ENCODE measurements at regions not wholly inside any gene's neighbourhood (a gene's known extent, or its start where the extent isn't known, plus 50 kb on each side); places are given as distances from the start of the nearest gene placed in this dataset.

DNA sequence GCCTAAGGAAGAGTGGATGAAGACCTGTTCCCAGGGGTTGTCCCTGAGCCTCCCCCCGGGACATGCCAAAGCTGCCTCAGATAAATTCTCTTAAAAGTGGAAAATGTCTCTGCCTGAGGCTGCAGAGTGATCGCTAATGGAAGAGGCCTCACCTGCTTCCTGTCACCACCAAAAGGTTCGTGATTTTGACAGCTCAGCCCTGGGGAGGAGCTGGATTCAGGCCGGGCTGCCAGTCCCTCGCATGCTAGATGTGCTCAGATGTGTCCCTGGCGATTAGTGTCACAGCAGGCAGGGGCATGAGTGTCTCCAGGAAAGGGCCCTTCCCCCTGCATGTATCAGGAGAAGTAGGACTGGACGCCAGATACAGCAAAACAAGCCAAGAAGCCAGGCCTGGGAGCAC lies 626.5 kb downstream of the UQCRFS1 start:
- Histone ChIP-seq H3K4me1 (no peaks in the 10 kb centered on the region), H3K27ac (replicated peaks) (no peak overlapping the region), H3K27me3 (ENCODE audit: low read depth) (peaks cover 14% of the 10 kb centered on the region), H3K4me3 (no peak overlapping the region), H3K36me3 (no peaks in the 10 kb centered on the region), H3K9me3 (replicated peaks) (no peaks in the 10 kb centered on the region)
- intact Hi-C loops (cut with micrococcal nuclease): no loop called here
- TF ChIP-seq, protein P1, sequence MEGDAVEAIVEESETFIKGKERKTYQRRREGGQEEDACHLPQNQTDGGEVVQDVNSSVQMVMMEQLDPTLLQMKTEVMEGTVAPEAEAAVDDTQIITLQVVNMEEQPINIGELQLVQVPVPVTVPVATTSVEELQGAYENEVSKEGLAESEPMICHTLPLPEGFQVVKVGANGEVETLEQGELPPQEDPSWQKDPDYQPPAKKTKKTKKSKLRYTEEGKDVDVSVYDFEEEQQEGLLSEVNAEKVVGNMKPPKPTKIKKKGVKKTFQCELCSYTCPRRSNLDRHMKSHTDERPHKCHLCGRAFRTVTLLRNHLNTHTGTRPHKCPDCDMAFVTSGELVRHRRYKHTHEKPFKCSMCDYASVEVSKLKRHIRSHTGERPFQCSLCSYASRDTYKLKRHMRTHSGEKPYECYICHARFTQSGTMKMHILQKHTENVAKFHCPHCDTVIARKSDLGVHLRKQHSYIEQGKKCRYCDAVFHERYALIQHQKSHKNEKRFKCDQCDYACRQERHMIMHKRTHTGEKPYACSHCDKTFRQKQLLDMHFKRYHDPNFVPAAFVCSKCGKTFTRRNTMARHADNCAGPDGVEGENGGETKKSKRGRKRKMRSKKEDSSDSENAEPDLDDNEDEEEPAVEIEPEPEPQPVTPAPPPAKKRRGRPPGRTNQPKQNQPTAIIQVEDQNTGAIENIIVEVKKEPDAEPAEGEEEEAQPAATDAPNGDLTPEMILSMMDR (IDR thresholded peaks at IDR 0.05; ENCODE audit: borderline replicate concordance): no peak
- DNase-seq: no peak

DNA sequence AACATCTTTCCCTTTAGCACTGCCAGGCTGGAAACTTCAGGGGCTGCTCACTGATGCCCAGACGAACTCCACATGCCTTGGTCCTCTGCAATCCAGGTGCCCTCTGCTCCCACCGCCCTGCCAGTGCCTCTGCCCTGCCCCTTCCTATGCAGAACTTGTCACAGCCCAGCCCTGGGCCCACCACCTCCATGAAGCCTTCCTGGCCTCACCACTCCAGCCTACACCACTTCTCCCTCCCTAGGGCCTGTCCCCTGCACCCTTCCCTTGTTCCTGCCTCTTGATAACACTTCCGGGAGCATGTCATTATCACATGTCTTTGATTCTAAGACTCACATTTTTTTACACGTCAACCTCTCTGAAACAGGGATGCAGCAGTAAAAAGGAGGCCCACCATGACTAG lies 627.2 kb downstream of the UQCRFS1 start:
- Histone ChIP-seq H3K4me3 (no peak overlapping the region), H3K9me3 (replicated peaks) (no peaks in the 10 kb centered on the region), H3K27me3 (ENCODE audit: low read depth) (peaks cover 20% of the 10 kb centered on the region), H3K27ac (replicated peaks) (no peak overlapping the region), H3K4me1 (no peaks in the 10 kb centered on the region), H3K36me3 (no peaks in the 10 kb centered on the region)
- intact Hi-C loops (cut with micrococcal nuclease): no loop called here
- TF ChIP-seq, protein P1 (IDR thresholded peaks at IDR 0.05; ENCODE audit: borderline replicate concordance): no peak
- no peak for DNase-seq

DNA sequence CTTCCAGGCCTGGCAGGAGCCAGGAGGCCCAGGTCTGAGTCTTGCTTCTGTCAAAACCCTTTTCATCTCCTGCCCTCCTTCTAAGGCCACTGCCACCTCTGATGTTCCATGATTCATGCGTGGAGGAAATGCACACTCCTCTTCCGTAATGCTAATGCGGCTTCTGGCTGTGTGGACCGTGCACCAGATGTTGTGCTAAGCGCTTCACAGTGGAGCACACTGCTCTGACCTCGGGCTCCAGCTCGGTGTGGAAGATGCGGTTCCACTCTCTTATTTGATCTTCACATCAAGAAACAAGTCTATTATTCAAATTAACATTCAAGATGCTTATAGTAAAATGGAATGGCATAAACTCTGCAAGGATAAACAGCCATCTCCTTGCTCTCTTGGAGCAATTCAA lies 629.2 kb downstream of the UQCRFS1 start:
- TF ChIP-seq, protein P1 (IDR thresholded peaks at IDR 0.05; ENCODE audit: borderline replicate concordance): no peak

DNA sequence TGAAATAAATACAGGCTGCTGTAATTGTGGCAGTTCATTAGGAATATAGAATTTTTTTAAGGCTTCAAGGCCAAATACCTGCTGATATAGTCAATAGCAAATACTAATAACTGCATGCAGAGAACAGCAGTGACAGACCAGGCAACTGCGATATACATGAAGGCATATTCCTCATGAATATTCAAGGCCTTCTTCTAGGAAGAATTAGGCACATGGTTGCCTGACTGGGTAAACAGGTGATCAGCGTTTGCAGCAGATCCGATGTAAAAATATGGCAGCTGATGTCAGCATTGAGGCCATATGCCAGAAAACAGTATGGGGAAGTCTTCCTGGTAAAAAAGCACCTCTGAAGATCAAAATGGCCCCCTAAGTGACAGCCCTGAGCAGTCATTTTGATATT lies 629.7 kb downstream of the UQCRFS1 start:
- TF ChIP-seq, protein P1 (IDR thresholded peaks at IDR 0.05; ENCODE audit: borderline replicate concordance): no peak
- intact Hi-C loops (cut with micrococcal nuclease): no loop called here
- Histone ChIP-seq H3K4me1 (no peaks in the 10 kb centered on the region), H3K27ac (replicated peaks) (no peak overlapping the region), H3K9me3 (replicated peaks) (no peaks in the 10 kb centered on the region), H3K36me3 (no peaks in the 10 kb centered on the region), H3K4me3 (no peak overlapping the region), H3K27me3 (ENCODE audit: low read depth) (peaks cover 43% of the 10 kb centered on the region)
- no peak for DNase-seq

More for the DNA sequence above, 629.2 kb downstream of the UQCRFS1 start:
- Histone ChIP-seq H3K4me1 (no peaks in the 10 kb centered on the region), H3K27ac (replicated peaks) (no peak overlapping the region), H3K4me3 (no peak overlapping the region), H3K27me3 (ENCODE audit: low read depth) (peaks cover 41% of the 10 kb centered on the region), H3K9me3 (replicated peaks) (no peaks in the 10 kb centered on the region), H3K36me3 (no peaks in the 10 kb centered on the region)
- DNase-seq: no peak
- intact Hi-C loops (cut with micrococcal nuclease): no loop called here

DNA sequence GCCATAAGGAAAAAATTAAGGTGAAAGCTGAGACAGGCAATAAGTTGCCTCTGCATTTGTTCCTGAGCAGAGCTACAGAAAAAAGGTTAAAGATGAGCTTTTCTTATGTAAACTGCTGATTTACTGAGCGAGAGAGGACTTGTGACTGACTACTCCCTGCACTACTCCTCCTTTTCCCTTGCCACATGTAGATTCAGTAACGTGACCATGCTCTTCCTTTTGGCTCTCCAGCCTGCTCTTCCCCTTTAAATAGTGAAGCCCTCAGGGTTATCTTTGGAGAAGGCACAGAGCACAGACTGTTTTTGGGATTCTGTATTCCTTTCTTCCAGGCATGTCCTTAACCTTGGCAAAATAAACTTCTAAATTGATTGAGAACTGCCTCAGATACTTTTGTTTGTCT lies 630.2 kb downstream of the UQCRFS1 start:
- no peaks in the 10 kb centered on the region for H3K9me3 ChIP-seq (replicated peaks)
- TF ChIP-seq, protein P1 (IDR thresholded peaks at IDR 0.05; ENCODE audit: borderline replicate concordance): no peak
- H3K4me1 ChIP-seq: no peaks in the 10 kb centered on the region
- no peak overlapping the region for H3K4me3 ChIP-seq
- peaks cover 42% of the 10 kb centered on the region for H3K27me3 ChIP-seq (ENCODE audit: low read depth)
- no peak for DNase-seq
- no peak overlapping the region for H3K27ac ChIP-seq (replicated peaks)
- intact Hi-C loops (cut with micrococcal nuclease): no loop called here
- no peaks in the 10 kb centered on the region for H3K36me3 ChIP-seq

DNA sequence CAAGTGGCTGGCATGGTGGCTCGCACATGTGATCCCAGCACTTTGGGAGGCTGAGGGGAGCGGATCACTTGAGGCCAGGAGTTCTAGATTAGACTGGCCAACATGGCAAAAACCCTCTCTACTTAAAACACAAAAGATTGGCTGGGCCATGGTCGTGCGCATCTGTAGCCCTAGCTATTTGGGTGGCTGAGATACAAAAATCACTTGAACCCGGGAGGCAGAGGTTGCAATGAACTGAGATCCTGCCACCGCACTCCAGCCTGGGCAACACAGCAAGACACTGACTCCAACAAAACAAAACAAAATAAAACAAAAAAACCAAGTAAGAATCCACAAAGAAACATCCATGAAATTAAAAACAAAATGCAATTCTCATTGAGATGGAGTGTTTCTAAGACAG lies 630.6 kb downstream of the UQCRFS1 start:
- Histone ChIP-seq H3K9me3 (replicated peaks) (no peaks in the 10 kb centered on the region), H3K4me3 (no peak overlapping the region), H3K4me1 (no peaks in the 10 kb centered on the region), H3K36me3 (no peaks in the 10 kb centered on the region), H3K27ac (replicated peaks) (no peak overlapping the region), H3K27me3 (ENCODE audit: low read depth) (peaks cover 43% of the 10 kb centered on the region)
- DNase-seq: no peak
- intact Hi-C loops (cut with micrococcal nuclease): no loop called here
- TF ChIP-seq, protein P1 (IDR thresholded peaks at IDR 0.05; ENCODE audit: borderline replicate concordance): no peak

Measured in left ventricle myocardium inferior (tissue), 1 donor.